Osteocyte (in vitro differentiated cells): ENCODE measurements at regions not wholly inside any gene's neighbourhood (a gene's known extent, or its start where the extent isn't known, plus 50 kb on each side); places are given as distances from the start of the nearest gene placed in this dataset.

Source experiments
- DNase-seq: peaks from one replicate; pipeline ENCODE4 v3.0.0; 2021; ENCODE audit warnings: mixed read lengths; ENCODE audit not compliant: unreplicated experiment; ENCODE audit errors: extremely low spot score
- H3K27ac Mint-ChIP-seq: one replicate; pipeline ENCODE4 v1.8.0; 2021; ENCODE audit warnings: mild to moderate bottlenecking, mixed read lengths; ENCODE audit not compliant: unreplicated experiment
- H3K27me3 Mint-ChIP-seq: one replicate; pipeline ENCODE4 v1.8.0; 2021; ENCODE audit warnings: mixed read lengths; ENCODE audit not compliant: unreplicated experiment
- H3K36me3 Mint-ChIP-seq: one replicate; pipeline ENCODE4 v1.8.0; 2021; ENCODE audit warnings: mixed read lengths; ENCODE audit not compliant: unreplicated experiment
- H3K4me1 Mint-ChIP-seq: one replicate; pipeline ENCODE4 v1.8.0; 2021; ENCODE audit warnings: mixed read lengths; ENCODE audit not compliant: unreplicated experiment
- H3K4me3 Mint-ChIP-seq: one replicate; pipeline ENCODE4 v1.8.0; 2021; ENCODE audit warnings: mild to moderate bottlenecking, moderate library complexity, mixed read lengths; ENCODE audit not compliant: unreplicated experiment
- H3K9me3 Mint-ChIP-seq: one replicate; pipeline ENCODE4 v1.8.0; 2021; ENCODE audit warnings: mixed read lengths; ENCODE audit not compliant: unreplicated experiment
- TF ChIP-seq, protein P1 (sequence below): fragments of 200-600 bp; sonication (generic); IDR thresholded peaks from 2 replicates; pipeline ENCODE4 v1.5.0; 2021; ENCODE audit warnings: antibody characterized with exemption, mild to moderate bottlenecking, moderate library complexity

DNA sequence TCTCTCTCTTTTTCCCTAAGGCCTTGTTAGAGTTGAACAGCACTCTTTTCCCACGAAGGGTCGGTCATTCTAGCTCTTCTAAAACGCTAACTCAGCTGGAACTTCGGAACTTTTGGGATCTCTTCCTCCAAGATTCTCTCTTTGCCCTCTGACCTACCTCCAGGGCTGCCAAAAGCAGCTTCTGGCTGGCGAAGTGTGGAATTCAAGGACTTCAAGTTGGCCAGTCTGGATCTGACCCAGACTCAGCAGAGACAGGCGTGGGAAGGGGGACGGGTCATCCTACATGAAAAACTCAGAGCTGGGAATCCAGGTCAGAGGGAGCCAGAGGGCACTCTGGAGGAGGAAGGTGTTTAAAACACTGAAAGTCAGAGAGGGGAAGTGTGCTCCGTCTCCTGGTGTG is 305.5 kb upstream of the HDAC4 start:
- Mint-ChIP-seq H3K9me3 (peaks cover 33% of the 10 kb centered on the region), H3K27ac (no peak overlapping the region), H3K36me3 (no peaks in the 10 kb centered on the region), H3K4me1 (no peaks in the 10 kb centered on the region), H3K27me3 (no peaks in the 10 kb centered on the region), H3K4me3 (no peak overlapping the region)
- TF ChIP-seq, protein P1, sequence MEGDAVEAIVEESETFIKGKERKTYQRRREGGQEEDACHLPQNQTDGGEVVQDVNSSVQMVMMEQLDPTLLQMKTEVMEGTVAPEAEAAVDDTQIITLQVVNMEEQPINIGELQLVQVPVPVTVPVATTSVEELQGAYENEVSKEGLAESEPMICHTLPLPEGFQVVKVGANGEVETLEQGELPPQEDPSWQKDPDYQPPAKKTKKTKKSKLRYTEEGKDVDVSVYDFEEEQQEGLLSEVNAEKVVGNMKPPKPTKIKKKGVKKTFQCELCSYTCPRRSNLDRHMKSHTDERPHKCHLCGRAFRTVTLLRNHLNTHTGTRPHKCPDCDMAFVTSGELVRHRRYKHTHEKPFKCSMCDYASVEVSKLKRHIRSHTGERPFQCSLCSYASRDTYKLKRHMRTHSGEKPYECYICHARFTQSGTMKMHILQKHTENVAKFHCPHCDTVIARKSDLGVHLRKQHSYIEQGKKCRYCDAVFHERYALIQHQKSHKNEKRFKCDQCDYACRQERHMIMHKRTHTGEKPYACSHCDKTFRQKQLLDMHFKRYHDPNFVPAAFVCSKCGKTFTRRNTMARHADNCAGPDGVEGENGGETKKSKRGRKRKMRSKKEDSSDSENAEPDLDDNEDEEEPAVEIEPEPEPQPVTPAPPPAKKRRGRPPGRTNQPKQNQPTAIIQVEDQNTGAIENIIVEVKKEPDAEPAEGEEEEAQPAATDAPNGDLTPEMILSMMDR, result no peak
- DNase-seq, result no peak

- Mint-ChIP-seq H3K27me3 (no peaks in the 10 kb centered on the region), H3K36me3 (no peaks in the 10 kb centered on the region), H3K4me3 (no peak overlapping the region), H3K4me1 (no peaks in the 10 kb centered on the region), H3K27ac (no peak overlapping the region), H3K9me3 (peaks cover 31% of the 10 kb centered on the region)
- TF ChIP-seq, protein P1, result no peak
- DNase-seq, result no peak
Observed at GRCh38 chr2:239704737-239705136, 303.9 kb upstream of the HDAC4 start.

DNA sequence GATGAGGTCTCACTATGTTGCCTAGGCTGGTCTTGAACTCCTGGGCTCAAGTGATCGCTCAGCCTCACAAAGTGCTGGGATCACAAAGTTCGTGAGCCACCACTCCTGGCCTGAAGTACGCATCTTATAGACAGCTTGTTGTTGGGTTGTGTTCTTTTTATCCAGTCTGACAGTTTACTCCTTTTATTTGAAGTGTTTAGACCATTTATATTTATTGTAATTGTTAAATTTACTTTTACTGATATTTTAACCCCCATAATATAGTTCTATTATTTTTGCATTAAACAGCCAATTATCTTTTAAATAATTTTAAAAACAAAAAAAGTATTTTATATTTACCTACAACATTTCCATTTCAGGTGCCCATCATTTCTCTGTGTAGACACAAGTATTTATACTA is 303.0 kb upstream of the HDAC4 start:
- Mint-ChIP-seq H3K36me3 (no peaks in the 10 kb centered on the region), H3K9me3 (peaks cover 31% of the 10 kb centered on the region), H3K4me3 (no peak overlapping the region), H3K27me3 (no peaks in the 10 kb centered on the region), H3K27ac (no peak overlapping the region), H3K4me1 (no peaks in the 10 kb centered on the region)
- no peak for DNase-seq
- TF ChIP-seq, protein P1, result no peak

- Mint-ChIP-seq H3K27me3 (no peaks in the 10 kb centered on the region), H3K4me1 (no peaks in the 10 kb centered on the region), H3K27ac (no peak overlapping the region), H3K9me3 (peaks cover 31% of the 10 kb centered on the region), H3K36me3 (no peaks in the 10 kb centered on the region), H3K4me3 (no peak overlapping the region)
- TF ChIP-seq, protein P1, result no peak
- no peak for DNase-seq
Observed at GRCh38 chr2:239700686-239701345, 300.0 kb upstream of the HDAC4 start.

- no peaks in the 10 kb centered on the region for H3K4me1 Mint-ChIP-seq
- TF ChIP-seq, protein P1, result no peak
- H3K27ac Mint-ChIP-seq, result no peak overlapping the region
- H3K27me3 Mint-ChIP-seq, result no peaks in the 10 kb centered on the region
- DNase-seq, result peak; percentile 80
- no peaks in the 10 kb centered on the region for H3K36me3 Mint-ChIP-seq
- no peak overlapping the region for H3K4me3 Mint-ChIP-seq
- peaks cover 12% of the 10 kb centered on the region for H3K9me3 Mint-ChIP-seq
Observed at GRCh38 chr2:239697399-239698164, 296.8 kb upstream of the HDAC4 start.
